Esophagus muscularis mucosa (tissue), 4 donors: ENCODE measurements at regions not wholly inside any gene's neighbourhood (a gene's known extent, or its start where the extent isn't known, plus 50 kb on each side); places are given as distances from the start of the nearest gene placed in this dataset.
"Not testable (repeated sequence)": the region's sequence is repeated elsewhere in the genome, so short reads cannot be mapped to it uniquely, and the experiment has no call there.

Experiments
- DNase-seq: peaks from one replicate; pipeline ENCODE4 v3.0.0-alpha.2; 2017; ENCODE audit errors: extremely low spot score
- H3K27ac ChIP-seq, 4 donors: fragments of 200-600 bp; sonication (generic); replicated peaks in 1 of 4; 1 replicate in 3 of 4; 2 replicates in 1 of 4; pipeline ENCODE4 v1.5.1; 2016 to 2019; ENCODE audit warnings: mild to moderate bottlenecking in 1 of 4
- H3K27me3 ChIP-seq, 4 donors: fragments of 200-600 bp; sonication (generic); one replicate each; pipeline versions ENCODE4 v1.5.1 to v1.6.0; 2016 to 2019
- H3K36me3 ChIP-seq, 4 donors: fragments of 200-600 bp; sonication (generic); one replicate each; pipeline ENCODE4 v1.5.1; 2016 to 2019
- H3K4me1 ChIP-seq, 4 donors: fragments of 200-600 bp; sonication (generic); one replicate each; pipeline ENCODE4 v1.5.1; 2016 to 2019
- H3K4me3 ChIP-seq, 4 donors: fragments of 200-600 bp; sonication (generic); 1 replicate in 2 of 4; 2 replicates in 2 of 4; pipeline ENCODE4 v1.5.1; 2016 to 2019; ENCODE audit warnings: mild to moderate bottlenecking in 4 of 4, moderate library complexity in 1 of 4
- H3K9me3 ChIP-seq, 4 donors: fragments of 200-600 bp; sonication (generic); 1 replicate in 3 of 4; 2 replicates in 1 of 4; pipeline ENCODE4 v1.5.1; 2016 to 2019
- CTCF ChIP-seq, 3 experiments: fragments of 200-600 bp in 2 of 3; fragments of 450-650 bp in 1 of 3; sonication (generic) in 2 of 3; IDR thresholded peaks; one replicate each; pipeline ENCODE4 v1.5.1; 2017 to 2019; ENCODE audit warnings: antibody characterized with exemption in 3 of 3, mild to moderate bottlenecking in 2 of 3, moderate library complexity in 1 of 3
- EP300 ChIP-seq: sonication (generic); formaldehyde crosslinking; IDR thresholded peaks from one replicate; pipeline ENCODE4 v1.6.1; 2017; ENCODE audit warnings: antibody characterized with exemption
- POLR2A ChIP-seq: fragments of 450-650 bp; IDR thresholded peaks from one replicate; pipeline ENCODE4 v1.6.1; 2017; ENCODE audit warnings: antibody characterized with exemption, moderate library complexity, mild to moderate bottlenecking, low read depth
- POLR2AphosphoS5 ChIP-seq, 2 donors: sonication (generic); formaldehyde crosslinking; IDR thresholded peaks; one replicate each; pipeline ENCODE4 v1.6.1; 2017; ENCODE audit warnings: antibody characterized with exemption in 2 of 2
- WGBS: methylation state at CpG from one replicate; pipeline ENCODE4 v1.1.5; 2018; 5-methylcytosine and 5-hydroxymethylcytosine counted together
- intact Hi-C: fragments of 100-400 bp; cut with DNase I; formaldehyde crosslinking; loops from one replicate; pipeline ENCODE4 v1.15.1; 2023

- Histone ChIP-seq H3K4me3 (no peak overlapping the region), H3K9me3 (no peaks in the 10 kb centered on the region), H3K27me3 (no peaks in the 10 kb centered on the region), H3K27ac (no peak overlapping the region), H3K4me1 (no peaks in the 10 kb centered on the region), H3K36me3 (no peaks in the 10 kb centered on the region)
- intact Hi-C loops = no loop called here
- WGBS = 89% methylated on average over 2 of the region's 2 CpGs
- TF ChIP-seq CTCF (IDR thresholded peaks at IDR 0.05) = no peak
- no peak for DNase-seq
These were observed 318.1 kb downstream of the ADAMTS20 start for GRCh38 chr12:43233861-43234260.

GRCh38 chr12:43226151-43226550, 325.9 kb downstream of the ADAMTS20 start:
- Histone ChIP-seq H3K4me1 (no peaks in the 10 kb centered on the region), H3K36me3 (no peaks in the 10 kb centered on the region), H3K27ac (no peak overlapping the region), H3K27me3 (no peaks in the 10 kb centered on the region), H3K9me3 (no peaks in the 10 kb centered on the region), H3K4me3 (no peak overlapping the region)
- DNase-seq = no peak
- WGBS = 95% methylated on average over 2 of the region's 2 CpGs
- TF ChIP-seq POLR2A (no peak), CTCF (IDR thresholded peaks at IDR 0.05) (no peak), EP300 (no peak), POLR2AphosphoS5 (IDR thresholded peaks at IDR 0.05) (no peak)
- intact Hi-C loops = no loop called here

GRCh38 chr12:43224190-43224805, 327.7 kb downstream of the ADAMTS20 start:
- H3K27ac ChIP-seq, H3K27me3 ChIP-seq, H3K4me3 ChIP-seq, intact Hi-C loops, DNase-seq, H3K4me1 ChIP-seq, H3K36me3 ChIP-seq, H3K9me3 ChIP-seq: not testable (repeated sequence)
- 93% methylated on average over 15 of the region's 36 CpGs for WGBS

- WGBS = 82% methylated on average over 3 of the region's 3 CpGs
- Histone ChIP-seq H3K27ac (no peak overlapping the region), H3K4me3 (no peak overlapping the region), H3K27me3 (no peaks in the 10 kb centered on the region), H3K36me3 (no peaks in the 10 kb centered on the region), H3K9me3 (no peaks in the 10 kb centered on the region), H3K4me1 (no peaks in the 10 kb centered on the region)
- intact Hi-C loops = no loop called here
- no peak for DNase-seq
- TF ChIP-seq CTCF (IDR thresholded peaks at IDR 0.05) (no peak), POLR2AphosphoS5 (IDR thresholded peaks at IDR 0.05) (no peak), POLR2A (no peak), EP300 (no peak)
These were observed 329.2 kb downstream of the ADAMTS20 start for GRCh38 chr12:43222796-43223195.

- no peak for TF ChIP-seq CTCF (IDR thresholded peaks at IDR 0.05)
- TF ChIP-seq POLR2A = no peak
- no peak for TF ChIP-seq EP300
- TF ChIP-seq POLR2AphosphoS5 (IDR thresholded peaks at IDR 0.05) = no peak
- no peak overlapping the region for H3K27ac ChIP-seq
- H3K36me3 ChIP-seq = no peaks in the 10 kb centered on the region
- no peaks in the 10 kb centered on the region for H3K4me1 ChIP-seq
- intact Hi-C loops = no loop called here
- DNase-seq = no peak
- 88% methylated on average over 4 of the region's 4 CpGs for WGBS
- H3K4me3 ChIP-seq = no peak overlapping the region
- no peaks in the 10 kb centered on the region for H3K9me3 ChIP-seq
- no peaks in the 10 kb centered on the region for H3K27me3 ChIP-seq
These were observed 330.8 kb downstream of the ADAMTS20 start for GRCh38 chr12:43221216-43221615.
